ENCODE measurements at regions not wholly inside any gene's neighbourhood (a gene's known extent, or its start where the extent isn't known, plus 50 kb on each side); places are given as distances from the start of the nearest gene placed in this dataset.

- TF ChIP-seq POLR2A (IDR thresholded peaks at IDR 0.05) (no peak), CTCF (IDR thresholded peaks at IDR 0.05) (no peak)
Measured at GRCh38 chr10:105514106-105514505, 873.0 kb downstream of the SORCS3 start.
